Neural crest cell (in vitro differentiated cells): ENCODE measurements at regions not wholly inside any gene's neighbourhood (a gene's known extent, or its start where the extent isn't known, plus 50 kb on each side); places are given as distances from the start of the nearest gene placed in this dataset.

Experiments used
- DNase-seq: peaks from one replicate; pipeline ENCODE4 v3.0.0; 2021; ENCODE audit warnings: low read depth, mixed read lengths, low spot score
- H3K27ac Mint-ChIP-seq: one replicate; pipeline ENCODE4 v1.8.0; 2021; ENCODE audit warnings: mild to moderate bottlenecking, mixed read lengths; ENCODE audit not compliant: unreplicated experiment
- H3K27me3 Mint-ChIP-seq: 2 replicates; pipeline ENCODE4 v1.8.0; 2021; ENCODE audit warnings: low read depth, mild to moderate bottlenecking, mixed read lengths
- H3K36me3 Mint-ChIP-seq: 2 replicates; pipeline ENCODE4 v1.8.0; 2021; ENCODE audit warnings: low read depth, mild to moderate bottlenecking, mixed read lengths
- H3K4me1 Mint-ChIP-seq: 2 replicates; pipeline ENCODE4 v1.8.0; 2021; ENCODE audit warnings: mixed read lengths
- H3K4me3 Mint-ChIP-seq: one replicate; pipeline ENCODE4 v1.8.0; 2021; ENCODE audit warnings: mild to moderate bottlenecking, mixed read lengths
- H3K9me3 Mint-ChIP-seq: 2 replicates; pipeline ENCODE4 v1.8.0; 2021; ENCODE audit warnings: mixed read lengths
- CTCF ChIP-seq: fragments of 200-600 bp; sonication (generic); conservative IDR thresholded peaks from 2 replicates; pipeline ENCODE4 v1.5.0; 2021; ENCODE audit warnings: antibody characterized with exemption, mild to moderate bottlenecking

GRCh38 chr10:65544756-65545155, 1381.1 kb upstream of the LRRTM3 start:
- H3K4me3 Mint-ChIP-seq = no peak overlapping the region
- no peaks in the 10 kb centered on the region for H3K27me3 Mint-ChIP-seq
- no peaks in the 10 kb centered on the region for H3K9me3 Mint-ChIP-seq
- no peak overlapping the region for H3K27ac Mint-ChIP-seq
- no peak for DNase-seq
- H3K4me1 Mint-ChIP-seq = peaks cover 7% of the 10 kb centered on the region
- H3K36me3 Mint-ChIP-seq = no peaks in the 10 kb centered on the region
- TF ChIP-seq CTCF = no peak

- Mint-ChIP-seq H3K4me1 (peaks cover 7% of the 10 kb centered on the region), H3K9me3 (no peaks in the 10 kb centered on the region), H3K4me3 (no peak overlapping the region), H3K27ac (no peak overlapping the region), H3K36me3 (no peaks in the 10 kb centered on the region), H3K27me3 (no peaks in the 10 kb centered on the region)
- DNase-seq = no peak
- no peak for TF ChIP-seq CTCF
Measured at GRCh38 chr10:65548001-65548400, 1377.8 kb upstream of the LRRTM3 start.

- H3K4me1 Mint-ChIP-seq = no peaks in the 10 kb centered on the region
- TF ChIP-seq CTCF = no peak
Measured at GRCh38 chr10:65550761-65551160, 1375.1 kb upstream of the LRRTM3 start.

GRCh38 chr10:65555192-65555591, 1370.6 kb upstream of the LRRTM3 start:
- no peaks in the 10 kb centered on the region for H3K9me3 Mint-ChIP-seq
- no peak overlapping the region for H3K4me3 Mint-ChIP-seq
- H3K27me3 Mint-ChIP-seq = no peaks in the 10 kb centered on the region
- no peaks in the 10 kb centered on the region for H3K4me1 Mint-ChIP-seq
- DNase-seq = no peak
- no peaks in the 10 kb centered on the region for H3K36me3 Mint-ChIP-seq
- H3K27ac Mint-ChIP-seq = no peak overlapping the region
- no peak for TF ChIP-seq CTCF

More at GRCh38 chr10:65550761-65551160, 1375.1 kb upstream of the LRRTM3 start:
- Mint-ChIP-seq H3K9me3 (no peaks in the 10 kb centered on the region), H3K27me3 (no peaks in the 10 kb centered on the region), H3K27ac (no peak overlapping the region), H3K36me3 (no peaks in the 10 kb centered on the region), H3K4me3 (no peak overlapping the region)
- no peak for DNase-seq

- H3K36me3 Mint-ChIP-seq = no peaks in the 10 kb centered on the region
- no peak overlapping the region for H3K27ac Mint-ChIP-seq
- no peaks in the 10 kb centered on the region for H3K9me3 Mint-ChIP-seq
Measured at GRCh38 chr10:65556006-65556405, 1369.8 kb upstream of the LRRTM3 start.

More at GRCh38 chr10:65556006-65556405, 1369.8 kb upstream of the LRRTM3 start:
- H3K4me1 Mint-ChIP-seq = no peaks in the 10 kb centered on the region
- no peaks in the 10 kb centered on the region for H3K27me3 Mint-ChIP-seq
- H3K4me3 Mint-ChIP-seq = no peak overlapping the region
- no peak for DNase-seq
- no peak for TF ChIP-seq CTCF
